Activated CD4-positive, alpha-beta T cell treated with anti-CD3 and anti-CD28 coated beads, Interleukin-2, amount 50 U/mL, for 16 hours (primary cell): ENCODE measurements at regions not wholly inside any gene's neighbourhood (a gene's known extent, or its start where the extent isn't known, plus 50 kb on each side); places are given as distances from the start of the nearest gene placed in this dataset.
"Not testable (repeated sequence)": the region's sequence is repeated elsewhere in the genome, so short reads cannot be mapped to it uniquely, and the experiment has no call there.

Experiments used
- DNase-seq: peaks from one replicate; pipeline ENCODE4 v3.0.0-alpha.2; 2020

GRCh38 chrX:13420545-13421183 lies 100.8 kb upstream of the ATXN3L start:
- no peak for DNase-seq

- no peak for DNase-seq
Measured at GRCh38 chrX:13419918-13420317, 100.1 kb upstream of the ATXN3L start.

DNA sequence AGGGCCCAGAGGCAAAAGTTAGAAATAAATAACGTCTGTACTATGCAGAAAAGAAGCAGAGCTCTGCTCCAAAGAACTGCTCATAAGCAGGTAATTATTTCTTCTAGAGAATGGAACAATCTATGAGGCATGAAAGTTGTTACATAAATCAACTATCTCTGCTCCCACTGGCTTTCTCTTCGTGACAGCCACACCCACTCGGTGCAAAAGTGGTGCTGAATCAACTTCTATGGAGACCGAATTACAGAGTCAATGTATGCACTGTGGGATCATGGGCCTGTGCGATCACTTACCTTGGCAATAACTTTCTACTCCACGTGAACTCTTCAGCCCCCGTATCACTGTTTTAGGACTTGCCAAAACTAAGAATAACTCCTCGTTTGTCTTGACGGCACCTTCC lies 99.4 kb upstream of the ATXN3L start:
- DNase-seq = no peak

DNA sequence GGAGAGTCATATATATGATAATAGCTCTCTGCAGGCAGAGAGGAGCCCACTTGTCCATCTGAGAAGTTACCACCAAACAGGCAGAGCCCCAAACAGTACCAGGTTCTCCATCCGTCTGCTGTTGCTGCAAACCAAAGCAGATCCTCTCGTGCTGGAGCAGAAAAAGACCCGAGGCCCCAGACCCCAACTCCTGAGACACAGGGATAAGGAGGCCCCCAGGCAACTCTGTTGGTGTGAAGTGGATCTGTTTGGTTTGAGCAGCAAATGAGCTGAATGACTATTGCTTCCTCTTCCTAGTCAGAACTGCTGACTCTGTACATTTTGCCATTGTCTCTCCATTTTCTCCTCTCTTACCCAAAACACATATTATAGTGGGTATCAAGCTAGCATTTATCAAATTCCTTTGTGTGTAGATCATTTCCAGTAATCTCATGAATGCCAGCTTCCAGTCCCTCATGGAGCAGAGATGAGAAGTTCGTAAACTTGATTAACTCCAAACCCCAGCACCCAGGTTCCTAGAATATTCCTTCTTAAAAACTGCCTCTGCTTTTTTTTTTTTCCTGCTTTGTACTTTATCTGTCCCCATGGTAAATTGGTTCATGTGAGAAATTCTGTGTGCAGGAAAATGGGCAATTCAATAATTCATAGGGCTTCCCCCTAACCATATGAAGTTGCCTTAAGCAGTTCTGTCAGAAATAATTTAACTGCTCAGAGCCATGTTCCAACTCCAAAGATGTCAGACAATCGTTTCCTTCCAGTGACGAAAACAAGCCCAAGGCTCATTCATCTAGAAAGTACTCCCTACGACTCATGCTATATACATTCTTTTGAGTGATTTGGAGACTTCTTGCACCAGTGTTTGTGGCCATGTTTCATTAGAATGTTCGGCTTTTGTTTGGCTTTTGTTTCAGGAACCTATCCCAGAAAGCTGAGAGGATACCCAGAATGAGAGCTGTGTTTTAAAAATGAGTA lies 98.6 kb upstream of the ATXN3L start:
- DNase-seq = peak; percentile 3

- no peak for DNase-seq
Measured at GRCh38 chrX:13415509-13415908, 95.7 kb upstream of the ATXN3L start.

GRCh38 chrX:13414006-13414647 lies 94.3 kb upstream of the ATXN3L start:
- DNase-seq = no peak

GRCh38 chrX:13412208-13412600 lies 92.4 kb upstream of the ATXN3L start:
- no peak for DNase-seq

DNA sequence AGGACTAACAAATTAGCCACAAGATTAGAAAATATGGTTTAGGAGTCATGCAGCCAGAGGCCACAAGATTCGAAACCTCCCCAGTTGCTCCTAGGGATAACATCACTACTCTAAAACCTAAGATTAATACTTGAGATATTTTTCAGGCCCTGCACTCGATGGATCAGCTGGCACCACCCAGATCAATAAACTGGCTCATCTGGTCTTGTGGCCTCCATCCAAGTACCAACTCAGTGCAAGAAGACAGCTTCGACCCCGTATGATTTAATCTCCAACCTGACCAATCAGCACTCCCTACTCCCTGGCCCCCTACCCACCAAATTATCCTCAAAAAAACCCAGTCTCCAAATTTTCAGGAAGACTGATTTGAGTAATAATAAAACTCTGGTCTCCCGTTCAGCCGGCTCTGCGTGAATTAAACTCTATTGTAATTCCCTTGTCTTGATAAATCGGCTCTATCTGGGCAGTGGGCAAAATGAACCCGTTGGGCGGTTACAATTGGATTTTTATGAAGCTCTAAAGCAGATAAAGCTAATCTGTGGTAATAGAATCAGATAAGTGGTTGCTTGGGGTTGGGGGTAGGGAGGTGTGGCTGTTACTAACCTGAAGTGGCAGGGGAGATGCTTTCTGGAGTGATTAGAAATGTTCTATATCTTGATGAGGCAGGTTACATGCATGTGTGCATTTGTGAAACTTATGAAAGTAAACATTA lies 91.8 kb upstream of the ATXN3L start:
- no peak for DNase-seq

DNA sequence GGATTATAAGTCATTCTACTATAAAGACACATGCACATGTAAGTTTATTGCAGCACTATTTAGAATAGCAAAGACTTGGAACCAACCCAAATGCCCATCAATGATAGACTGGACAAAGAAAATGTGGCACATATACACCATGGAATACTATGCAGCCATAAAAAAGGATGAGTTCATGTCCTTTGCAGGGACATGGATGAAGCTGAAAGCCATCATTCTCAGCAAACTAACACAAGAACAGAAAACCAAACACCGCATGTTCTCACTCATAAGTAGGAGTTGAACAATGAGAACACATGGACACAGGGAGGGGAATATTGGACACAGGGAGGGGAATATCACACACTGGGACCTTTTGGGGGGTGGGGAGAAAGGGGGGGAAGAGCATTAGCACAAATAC lies 88.7 kb upstream of the ATXN3L start:
- DNase-seq = not testable (repeated sequence)

DNA sequence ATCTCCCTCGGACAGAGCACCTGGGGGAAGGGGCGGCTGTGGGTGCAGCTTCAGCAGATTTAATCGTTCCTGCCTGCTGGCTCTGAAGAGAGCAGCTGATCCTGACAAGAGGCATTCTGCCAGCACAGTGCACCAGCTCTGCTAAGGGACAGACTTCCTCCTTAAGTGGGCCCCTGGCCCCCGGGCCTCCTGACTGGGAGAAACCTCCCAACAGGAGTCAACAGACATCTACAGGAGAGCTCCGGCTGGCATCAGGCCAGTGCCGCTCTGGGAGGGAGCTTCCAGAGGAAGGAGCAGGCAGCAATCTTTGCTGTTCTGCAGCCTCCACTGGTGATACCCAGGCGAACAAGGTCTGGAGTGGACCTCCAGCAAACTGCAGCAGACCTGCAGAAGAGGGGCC lies 84.9 kb upstream of the ATXN3L start:
- DNase-seq = not testable (repeated sequence)

DNA sequence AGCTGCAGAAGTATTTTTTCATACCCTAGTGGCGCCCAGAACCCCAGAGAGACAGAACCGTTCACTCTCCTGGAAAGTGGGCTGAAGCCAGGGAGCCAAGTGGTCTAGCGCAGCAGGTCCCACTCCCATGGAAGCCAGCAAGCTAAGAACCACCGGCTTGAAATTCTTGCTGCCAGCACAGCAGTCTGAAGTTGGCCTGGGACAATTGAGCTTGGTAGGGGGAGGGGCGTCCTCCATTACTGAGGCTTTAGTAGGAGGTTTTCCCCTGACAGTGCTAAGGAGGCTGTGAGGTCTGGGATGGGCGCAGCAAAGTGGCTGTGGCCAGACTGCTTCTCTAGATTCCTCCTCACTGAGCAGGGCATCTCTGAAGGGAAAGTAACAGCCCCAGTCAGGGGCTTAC lies 84.5 kb upstream of the ATXN3L start:
- no peak for DNase-seq

DNA sequence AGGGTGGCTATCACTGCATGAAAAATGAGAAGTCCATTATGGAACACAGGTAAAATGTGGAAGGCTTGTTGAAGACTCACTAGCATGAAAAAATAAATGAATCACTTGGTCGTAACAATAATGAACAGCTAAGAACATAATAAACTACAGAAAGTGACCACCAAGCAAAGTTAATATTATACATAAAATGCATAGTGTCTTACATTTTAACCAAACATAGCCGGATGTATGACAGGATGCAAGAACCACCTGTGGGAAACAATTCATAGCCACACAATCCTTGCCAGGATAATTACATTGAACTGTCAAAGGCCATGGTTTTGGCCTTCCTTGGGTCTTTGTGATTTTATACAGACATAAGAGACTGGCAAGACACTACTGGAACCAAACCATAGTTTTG lies 81.9 kb upstream of the ATXN3L start:
- no peak for DNase-seq

- DNase-seq = no peak
Measured at GRCh38 chrX:13398839-13399238, 79.0 kb upstream of the ATXN3L start.

- peak; percentile 53 for DNase-seq
Measured at GRCh38 chrX:13397878-13398818, 78.3 kb upstream of the ATXN3L start.

GRCh38 chrX:13396924-13397323 lies 77.1 kb upstream of the ATXN3L start:
- DNase-seq = no peak

- no peak for DNase-seq
Measured at GRCh38 chrX:13389501-13389900, 69.6 kb upstream of the ATXN3L start.

GRCh38 chrX:13387666-13388494 lies 68.0 kb upstream of the ATXN3L start:
- peak; percentile 28 for DNase-seq

GRCh38 chrX:13386636-13387035 lies 66.8 kb upstream of the ATXN3L start:
- DNase-seq = no peak

DNA sequence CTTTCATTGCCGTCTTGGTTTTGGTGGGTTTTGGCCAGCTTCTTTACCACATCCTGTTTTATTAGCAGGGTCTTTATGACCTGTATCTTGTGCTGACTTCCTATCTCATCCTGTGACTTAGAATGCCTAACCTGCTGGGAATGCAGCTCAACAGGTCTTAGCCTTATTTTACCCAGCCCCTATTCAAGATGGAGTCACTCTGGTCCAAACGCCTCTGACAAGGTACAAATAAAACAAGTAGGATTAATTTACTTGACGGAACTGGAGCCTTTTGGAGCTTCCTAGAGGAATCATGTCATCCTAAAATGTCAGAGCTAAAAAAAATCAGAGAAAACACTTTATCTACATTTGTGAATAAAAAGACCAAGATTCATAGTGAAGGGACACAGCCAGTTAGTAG lies 66.2 kb upstream of the ATXN3L start:
- DNase-seq = no peak

GRCh38 chrX:13383907-13384306 lies 64.1 kb upstream of the ATXN3L start:
- DNase-seq = no peak

- no peak for DNase-seq
Measured at GRCh38 chrX:13381514-13381913, 61.7 kb upstream of the ATXN3L start.
